ENCODE measurements at regions not wholly inside any gene's neighbourhood (a gene's known extent, or its start where the extent isn't known, plus 50 kb on each side); places are given as distances from the start of the nearest gene placed in this dataset.
"Not testable (repeated sequence)": the region's sequence is repeated elsewhere in the genome, so short reads cannot be mapped to it uniquely, and the experiment has no call there.

DNA sequence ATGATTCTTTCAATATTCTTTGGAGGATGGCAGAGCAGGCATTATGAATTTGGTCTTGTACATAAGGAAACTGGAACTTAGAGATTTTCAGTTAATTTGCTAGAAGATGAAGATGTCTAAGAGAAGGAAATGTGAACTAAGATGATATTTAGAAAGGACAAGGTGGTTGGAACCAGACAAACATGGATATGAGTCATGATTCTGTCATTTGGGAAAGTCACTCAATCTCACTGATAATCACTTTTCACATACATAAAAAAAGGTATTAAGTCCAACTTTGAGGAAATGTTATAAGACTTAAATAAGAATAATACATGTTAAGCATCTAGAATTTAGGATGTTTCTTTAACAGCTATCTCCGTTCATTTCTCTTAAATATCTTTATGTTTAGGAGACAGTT is 315.1 kb upstream of the COX7C start:
- TF ChIP-seq, protein P1, sequence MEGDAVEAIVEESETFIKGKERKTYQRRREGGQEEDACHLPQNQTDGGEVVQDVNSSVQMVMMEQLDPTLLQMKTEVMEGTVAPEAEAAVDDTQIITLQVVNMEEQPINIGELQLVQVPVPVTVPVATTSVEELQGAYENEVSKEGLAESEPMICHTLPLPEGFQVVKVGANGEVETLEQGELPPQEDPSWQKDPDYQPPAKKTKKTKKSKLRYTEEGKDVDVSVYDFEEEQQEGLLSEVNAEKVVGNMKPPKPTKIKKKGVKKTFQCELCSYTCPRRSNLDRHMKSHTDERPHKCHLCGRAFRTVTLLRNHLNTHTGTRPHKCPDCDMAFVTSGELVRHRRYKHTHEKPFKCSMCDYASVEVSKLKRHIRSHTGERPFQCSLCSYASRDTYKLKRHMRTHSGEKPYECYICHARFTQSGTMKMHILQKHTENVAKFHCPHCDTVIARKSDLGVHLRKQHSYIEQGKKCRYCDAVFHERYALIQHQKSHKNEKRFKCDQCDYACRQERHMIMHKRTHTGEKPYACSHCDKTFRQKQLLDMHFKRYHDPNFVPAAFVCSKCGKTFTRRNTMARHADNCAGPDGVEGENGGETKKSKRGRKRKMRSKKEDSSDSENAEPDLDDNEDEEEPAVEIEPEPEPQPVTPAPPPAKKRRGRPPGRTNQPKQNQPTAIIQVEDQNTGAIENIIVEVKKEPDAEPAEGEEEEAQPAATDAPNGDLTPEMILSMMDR (IDR thresholded peaks at IDR 0.05): not testable (repeated sequence)
- TF ChIP-seq POLR2AphosphoS5 (IDR thresholded peaks at IDR 0.05): not testable (repeated sequence)
